K562 (cell line): ENCODE measurements at regions not wholly inside any gene's neighbourhood (a gene's known extent, or its start where the extent isn't known, plus 50 kb on each side); places are given as distances from the start of the nearest gene placed in this dataset.
A peak's percentile ranks its signal among the peaks of the same experiment; 100 is the strongest.

ENCODE experiments used
- CTBP1 ChIP-seq: fragments of 450-650 bp; IDR thresholded peaks from 2 replicates; pipeline ENCODE4 v1.6.1; 2016; ENCODE audit warnings: borderline replicate concordance
- ETV5 ChIP-seq: sonication (generic); formaldehyde crosslinking; IDR thresholded peaks from 2 replicates; pipeline ENCODE4 v1.4.0; 2020; ENCODE audit warnings: low read depth, mild to moderate bottlenecking, missing genetic modification reagents
- GTF2F1 ChIP-seq: IDR thresholded peaks from 2 replicates; pipeline ENCODE4 v1.6.1; 2011; ENCODE audit warnings: low read depth, low read length, improper control_type of control experiment
- HDAC2 ChIP-seq: fragments of 450-650 bp; IDR thresholded peaks from 2 replicates; pipeline ENCODE4 v1.6.1; 2016; ENCODE audit warnings: mild to moderate bottlenecking
- KLF16 ChIP-seq: IDR thresholded peaks from 2 replicates; pipeline ENCODE4 v1.6.1; 2016; ENCODE audit warnings: antibody characterized with exemption
- LCOR ChIP-seq: sonication (generic); formaldehyde crosslinking; IDR thresholded peaks from 2 replicates; pipeline ENCODE4 v1.8.0; 2022; ENCODE audit warnings: mild to moderate bottlenecking, missing genetic modification reagents
- RCOR1 ChIP-seq, 2 experiments: IDR thresholded peaks; 2 replicates each; pipeline ENCODE4 v1.6.1; 2012; ENCODE audit warnings: low read depth in 2 of 2, low read length in 2 of 2, borderline replicate concordance in 1 of 2, improper control_type of control experiment in 1 of 2
- SMAD2 ChIP-seq: fragments of 150-350 bp; IDR thresholded peaks from 2 replicates; pipeline ENCODE4 v1.6.1; 2014; ENCODE audit warnings: low read depth, mild to moderate bottlenecking, low read length
- TCF7 ChIP-seq: sonication (generic); IDR thresholded peaks from 2 replicates; pipeline ENCODE4 v1.6.1; 2016; ENCODE audit warnings: antibody characterized with exemption, borderline replicate concordance
- TOE1 ChIP-seq, 2 experiments: fragments of 450-650 bp in 1 of 2; sonication (generic) in 1 of 2; formaldehyde crosslinking in 1 of 2; IDR thresholded peaks; 2 replicates each; pipeline versions ENCODE4 v1.7.1 to v1.8.0; 2016 to 2022; ENCODE audit warnings: borderline replicate concordance in 2 of 2, mild to moderate bottlenecking in 2 of 2, antibody characterized with exemption in 1 of 2, inconsistent platforms in 1 of 2, low read depth in 1 of 2, missing genetic modification reagents in 1 of 2, moderate library complexity in 1 of 2
- TRIM24 ChIP-seq, 2 experiments: fragments of 450-650 bp; IDR thresholded peaks; 2 replicates each; pipeline ENCODE4 v1.6.1; 2016
- TF ChIP-seq, protein P1 (sequence below), 2 experiments: IDR thresholded peaks; 2 replicates each; pipeline ENCODE4 v1.6.1; 2012; ENCODE audit warnings: improper control_type of control experiment in 2 of 2, low read depth in 2 of 2, low read length in 2 of 2, borderline replicate concordance in 1 of 2
- TF ChIP-seq, protein P2 (sequence below): fragments of 450-650 bp; IDR thresholded peaks from 2 replicates; pipeline ENCODE4 v1.6.1; 2018; ENCODE audit warnings: mild to moderate bottlenecking, low read depth; ENCODE audit not compliant: partially characterized antibody
- TF ChIP-seq, protein P3 (sequence below), 2 experiments: fragments of 450-650 bp in 1 of 2; IDR thresholded peaks; 2 replicates each; pipeline ENCODE4 v1.6.1; 2011 to 2017; ENCODE audit warnings: low read depth in 2 of 2, antibody characterized with exemption in 1 of 2, borderline replicate concordance in 1 of 2, low read length in 1 of 2, mild to moderate bottlenecking in 1 of 2, mixed read lengths in 1 of 2; ENCODE audit not compliant: control insufficient read depth in 1 of 2
- TF ChIP-seq, protein P4 (sequence below): fragments of 200-800 bp; sonication (Bioruptor generic); IDR thresholded peaks from 2 replicates; pipeline ENCODE4 v1.6.1; 2017; ENCODE audit warnings: missing genetic modification characterization, missing compliant biosample characterization
- TF ChIP-seq, protein P5 (sequence below): sonication (generic); formaldehyde crosslinking; IDR thresholded peaks from 2 replicates; pipeline ENCODE4 v1.8.0; 2022; ENCODE audit warnings: missing genetic modification reagents, mild to moderate bottlenecking, borderline replicate concordance

DNA sequence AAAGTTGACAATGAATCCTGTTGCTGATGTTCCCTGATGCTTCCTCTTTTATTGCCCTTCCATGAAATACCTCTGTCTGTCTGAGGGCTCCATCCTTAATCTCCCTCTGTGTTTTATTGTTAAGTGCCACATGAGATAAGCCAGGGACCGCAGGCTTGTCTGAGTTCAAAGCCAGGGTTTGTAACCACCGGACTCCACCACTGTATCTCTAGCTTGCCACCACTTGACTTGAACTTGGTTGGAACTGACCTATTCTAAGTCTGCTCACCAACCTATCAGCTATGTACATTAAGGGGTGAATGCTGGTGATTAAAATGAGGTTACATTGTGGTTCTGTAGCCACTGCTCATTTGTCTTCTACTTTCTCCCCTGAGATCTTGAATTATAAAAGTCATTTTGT lies 328.5 kb upstream of the ZEB2 start (continued):
- peak; percentile 21; the same call in 1 of the 2 replicates for TF ChIP-seq KLF16
- TF ChIP-seq HDAC2 = 0 out of 2 replicates have a peak, but pooled peaks have one; percentile 40
- TF ChIP-seq RCOR1 (IDR thresholded peaks at IDR 0.05; ENCODE audit: borderline replicate concordance in 1 of 2, low read depth in 2 of 2, low read length in 2 of 2) = peak in 1 of 2 experiments; percentile 71; a peak in 2 of 4 replicates
- TF ChIP-seq TOE1 (IDR thresholded peaks at IDR 0.05; ENCODE audit: borderline replicate concordance) = no peak
- no peak for TF ChIP-seq TOE1 (CRISPR knock-in tag; IDR thresholded peaks at IDR 0.05; ENCODE audit: borderline replicate concordance, low read depth)
- TF ChIP-seq GTF2F1 = no peak
- no peak for TF ChIP-seq ETV5 (CRISPR knock-in tag)
- peak; percentile 52; the same call in 1 of the 2 replicates for TF ChIP-seq LCOR (CRISPR knock-in tag)
- TF ChIP-seq, protein P1, sequence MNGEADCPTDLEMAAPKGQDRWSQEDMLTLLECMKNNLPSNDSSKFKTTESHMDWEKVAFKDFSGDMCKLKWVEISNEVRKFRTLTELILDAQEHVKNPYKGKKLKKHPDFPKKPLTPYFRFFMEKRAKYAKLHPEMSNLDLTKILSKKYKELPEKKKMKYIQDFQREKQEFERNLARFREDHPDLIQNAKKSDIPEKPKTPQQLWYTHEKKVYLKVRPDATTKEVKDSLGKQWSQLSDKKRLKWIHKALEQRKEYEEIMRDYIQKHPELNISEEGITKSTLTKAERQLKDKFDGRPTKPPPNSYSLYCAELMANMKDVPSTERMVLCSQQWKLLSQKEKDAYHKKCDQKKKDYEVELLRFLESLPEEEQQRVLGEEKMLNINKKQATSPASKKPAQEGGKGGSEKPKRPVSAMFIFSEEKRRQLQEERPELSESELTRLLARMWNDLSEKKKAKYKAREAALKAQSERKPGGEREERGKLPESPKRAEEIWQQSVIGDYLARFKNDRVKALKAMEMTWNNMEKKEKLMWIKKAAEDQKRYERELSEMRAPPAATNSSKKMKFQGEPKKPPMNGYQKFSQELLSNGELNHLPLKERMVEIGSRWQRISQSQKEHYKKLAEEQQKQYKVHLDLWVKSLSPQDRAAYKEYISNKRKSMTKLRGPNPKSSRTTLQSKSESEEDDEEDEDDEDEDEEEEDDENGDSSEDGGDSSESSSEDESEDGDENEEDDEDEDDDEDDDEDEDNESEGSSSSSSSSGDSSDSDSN (IDR thresholded peaks at IDR 0.05; ENCODE audit: borderline replicate concordance in 1 of 2, low read depth in 2 of 2, low read length in 2 of 2) = 0 out of 4 replicates have a peak, but pooled peaks of 1 of the 2 experiments have one; percentile 20
- TF ChIP-seq, protein P2, sequence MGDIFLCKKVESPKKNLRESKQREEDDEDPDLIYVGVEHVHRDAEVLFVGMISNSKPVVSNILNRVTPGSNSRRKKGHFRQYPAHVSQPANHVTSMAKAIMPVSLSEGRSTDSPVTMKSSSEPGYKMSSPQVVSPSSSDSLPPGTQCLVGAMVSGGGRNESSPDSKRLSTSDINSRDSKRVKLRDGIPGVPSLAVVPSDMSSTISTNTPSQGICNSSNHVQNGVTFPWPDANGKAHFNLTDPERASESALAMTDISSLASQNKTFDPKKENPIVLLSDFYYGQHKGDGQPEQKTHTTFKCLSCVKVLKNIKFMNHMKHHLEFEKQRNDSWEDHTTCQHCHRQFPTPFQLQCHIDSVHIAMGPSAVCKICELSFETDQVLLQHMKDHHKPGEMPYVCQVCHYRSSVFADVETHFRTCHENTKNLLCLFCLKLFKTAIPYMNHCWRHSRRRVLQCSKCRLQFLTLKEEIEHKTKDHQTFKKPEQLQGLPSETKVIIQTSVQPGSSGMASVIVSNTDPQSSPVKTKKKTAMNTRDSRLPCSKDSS = no peak
- TF ChIP-seq SMAD2 = no peak
- TF ChIP-seq, protein P3, sequence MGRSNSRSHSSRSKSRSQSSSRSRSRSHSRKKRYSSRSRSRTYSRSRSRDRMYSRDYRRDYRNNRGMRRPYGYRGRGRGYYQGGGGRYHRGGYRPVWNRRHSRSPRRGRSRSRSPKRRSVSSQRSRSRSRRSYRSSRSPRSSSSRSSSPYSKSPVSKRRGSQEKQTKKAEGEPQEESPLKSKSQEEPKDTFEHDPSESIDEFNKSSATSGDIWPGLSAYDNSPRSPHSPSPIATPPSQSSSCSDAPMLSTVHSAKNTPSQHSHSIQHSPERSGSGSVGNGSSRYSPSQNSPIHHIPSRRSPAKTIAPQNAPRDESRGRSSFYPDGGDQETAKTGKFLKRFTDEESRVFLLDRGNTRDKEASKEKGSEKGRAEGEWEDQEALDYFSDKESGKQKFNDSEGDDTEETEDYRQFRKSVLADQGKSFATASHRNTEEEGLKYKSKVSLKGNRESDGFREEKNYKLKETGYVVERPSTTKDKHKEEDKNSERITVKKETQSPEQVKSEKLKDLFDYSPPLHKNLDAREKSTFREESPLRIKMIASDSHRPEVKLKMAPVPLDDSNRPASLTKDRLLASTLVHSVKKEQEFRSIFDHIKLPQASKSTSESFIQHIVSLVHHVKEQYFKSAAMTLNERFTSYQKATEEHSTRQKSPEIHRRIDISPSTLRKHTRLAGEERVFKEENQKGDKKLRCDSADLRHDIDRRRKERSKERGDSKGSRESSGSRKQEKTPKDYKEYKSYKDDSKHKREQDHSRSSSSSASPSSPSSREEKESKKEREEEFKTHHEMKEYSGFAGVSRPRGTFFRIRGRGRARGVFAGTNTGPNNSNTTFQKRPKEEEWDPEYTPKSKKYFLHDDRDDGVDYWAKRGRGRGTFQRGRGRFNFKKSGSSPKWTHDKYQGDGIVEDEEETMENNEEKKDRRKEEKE (IDR thresholded peaks at IDR 0.05; ENCODE audit: borderline replicate concordance in 1 of 2, control insufficient read depth in 1 of 2, low read depth in 2 of 2, low read length in 1 of 2) = no peak
- TF ChIP-seq TCF7 = peak; percentile 53; the same call in 1 of the 2 replicates
- TF ChIP-seq, protein P4, sequence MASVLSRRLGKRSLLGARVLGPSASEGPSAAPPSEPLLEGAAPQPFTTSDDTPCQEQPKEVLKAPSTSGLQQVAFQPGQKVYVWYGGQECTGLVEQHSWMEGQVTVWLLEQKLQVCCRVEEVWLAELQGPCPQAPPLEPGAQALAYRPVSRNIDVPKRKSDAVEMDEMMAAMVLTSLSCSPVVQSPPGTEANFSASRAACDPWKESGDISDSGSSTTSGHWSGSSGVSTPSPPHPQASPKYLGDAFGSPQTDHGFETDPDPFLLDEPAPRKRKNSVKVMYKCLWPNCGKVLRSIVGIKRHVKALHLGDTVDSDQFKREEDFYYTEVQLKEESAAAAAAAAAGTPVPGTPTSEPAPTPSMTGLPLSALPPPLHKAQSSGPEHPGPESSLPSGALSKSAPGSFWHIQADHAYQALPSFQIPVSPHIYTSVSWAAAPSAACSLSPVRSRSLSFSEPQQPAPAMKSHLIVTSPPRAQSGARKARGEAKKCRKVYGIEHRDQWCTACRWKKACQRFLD (CRISPR knock-in tag) = no peak
- peak; percentile 77 for TF ChIP-seq CTBP1
- TF ChIP-seq TRIM24 (IDR thresholded peaks at IDR 0.05) = peak in 1 of 2 experiments; percentile 47; a peak in 1 of 4 replicates
- TF ChIP-seq, protein P5, sequence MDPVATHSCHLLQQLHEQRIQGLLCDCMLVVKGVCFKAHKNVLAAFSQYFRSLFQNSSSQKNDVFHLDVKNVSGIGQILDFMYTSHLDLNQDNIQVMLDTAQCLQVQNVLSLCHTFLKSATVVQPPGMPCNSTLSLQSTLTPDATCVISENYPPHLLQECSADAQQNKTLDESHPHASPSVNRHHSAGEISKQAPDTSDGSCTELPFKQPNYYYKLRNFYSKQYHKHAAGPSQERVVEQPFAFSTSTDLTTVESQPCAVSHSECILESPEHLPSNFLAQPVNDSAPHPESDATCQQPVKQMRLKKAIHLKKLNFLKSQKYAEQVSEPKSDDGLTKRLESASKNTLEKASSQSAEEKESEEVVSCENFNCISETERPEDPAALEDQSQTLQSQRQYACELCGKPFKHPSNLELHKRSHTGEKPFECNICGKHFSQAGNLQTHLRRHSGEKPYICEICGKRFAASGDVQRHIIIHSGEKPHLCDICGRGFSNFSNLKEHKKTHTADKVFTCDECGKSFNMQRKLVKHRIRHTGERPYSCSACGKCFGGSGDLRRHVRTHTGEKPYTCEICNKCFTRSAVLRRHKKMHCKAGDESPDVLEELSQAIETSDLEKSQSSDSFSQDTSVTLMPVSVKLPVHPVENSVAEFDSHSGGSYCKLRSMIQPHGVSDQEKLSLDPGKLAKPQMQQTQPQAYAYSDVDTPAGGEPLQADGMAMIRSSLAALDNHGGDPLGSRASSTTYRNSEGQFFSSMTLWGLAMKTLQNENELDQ = no peak
